ENCODE measurements at regions not wholly inside any gene's neighbourhood (a gene's known extent, or its start where the extent isn't known, plus 50 kb on each side); places are given as distances from the start of the nearest gene placed in this dataset.

DNA sequence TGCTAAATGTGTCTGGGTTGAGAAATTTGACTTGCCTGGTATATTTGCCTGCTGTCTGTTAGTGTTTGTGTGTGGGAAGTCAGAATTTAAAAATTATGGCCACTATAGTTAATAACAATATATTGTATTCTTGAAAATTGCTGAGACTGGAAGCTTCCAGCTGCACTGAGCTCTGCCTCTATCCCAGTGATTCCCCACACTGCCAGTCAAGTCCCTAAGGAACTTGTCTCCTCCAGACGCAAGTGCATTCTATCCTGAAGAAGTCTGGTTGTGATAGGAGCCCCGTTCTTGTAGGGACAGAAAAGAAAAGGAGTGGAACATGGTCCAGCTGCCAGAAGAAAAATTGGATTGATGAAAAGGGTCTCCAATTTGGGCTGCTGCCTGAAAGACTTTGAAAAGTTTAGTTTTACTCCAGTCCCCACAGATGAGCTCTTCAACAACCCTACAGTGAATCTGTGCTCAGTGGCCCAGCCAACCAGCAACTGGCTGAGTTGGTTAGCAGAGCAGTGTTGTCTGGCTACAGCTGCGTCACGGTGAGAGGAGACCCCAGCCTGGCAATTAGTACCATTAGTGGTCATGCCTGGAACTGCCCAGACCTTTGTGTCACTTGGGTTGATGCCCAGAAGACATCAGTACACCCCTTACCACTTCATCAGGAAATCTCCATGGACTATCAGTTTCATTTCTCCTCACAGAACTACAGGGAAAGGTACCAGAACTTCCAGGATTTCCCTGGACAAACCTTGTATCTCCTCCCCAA, 183.1 kb upstream of the MCHR2 start:
- DNase-seq, result no peak

DNA sequence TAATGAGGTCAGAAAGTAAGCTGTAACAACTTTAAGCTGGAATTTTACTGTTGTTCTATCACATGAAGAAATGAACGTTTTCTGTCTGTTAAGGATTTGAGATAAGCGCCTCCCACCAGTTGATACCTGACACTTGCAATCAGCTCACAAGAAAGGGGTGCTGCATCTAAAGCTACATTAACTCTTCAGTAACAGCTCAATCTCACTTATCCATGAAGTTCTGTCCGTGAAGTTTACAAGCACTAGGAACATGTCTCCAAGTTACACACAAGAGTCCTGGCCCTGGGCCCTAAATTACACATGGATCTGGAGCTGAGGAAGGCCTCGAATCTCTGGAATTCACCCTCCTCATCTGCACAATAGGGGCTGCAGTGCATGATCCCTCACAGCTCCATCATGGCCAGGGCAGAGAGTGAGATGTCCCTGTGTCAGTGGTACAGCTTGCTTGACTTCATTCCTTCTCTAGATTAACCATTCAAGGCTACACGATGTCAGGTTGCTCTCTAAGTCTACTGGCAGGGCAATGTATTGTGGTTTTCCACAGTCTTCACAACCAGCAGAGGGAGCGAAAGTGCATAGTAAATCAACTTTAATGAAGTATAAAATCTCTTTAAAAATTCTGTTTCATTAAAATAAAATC, 182.4 kb upstream of the MCHR2 start:
- peak; percentile 29 for DNase-seq

- DNase-seq, result no peak
Observed at GRCh38 chr6:100175814-100176310, 181.8 kb upstream of the MCHR2 start.

GRCh38 chr6:100173211-100173610, 179.2 kb upstream of the MCHR2 start:
- DNase-seq, result no peak

DNA sequence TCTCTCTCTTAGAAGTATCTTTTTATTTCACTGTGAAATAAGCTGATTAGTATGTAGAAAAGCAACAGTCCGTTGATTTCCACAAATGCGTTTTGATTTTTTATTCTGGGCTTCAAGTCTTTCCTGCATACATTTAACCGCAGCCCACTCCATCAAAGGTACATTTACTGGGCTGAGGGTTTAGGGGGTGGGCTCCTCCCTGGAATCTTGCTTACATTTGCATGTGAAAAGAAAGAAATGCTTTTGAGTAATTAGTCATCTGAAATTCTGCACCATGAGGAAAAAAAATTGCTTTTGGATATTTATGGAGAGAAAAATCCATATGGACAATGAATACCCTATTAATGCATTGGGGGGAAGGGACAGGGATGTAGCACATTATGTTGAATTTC, 178.3 kb upstream of the MCHR2 start:
- no peak for DNase-seq

- peak; percentile 47 for DNase-seq
Observed at GRCh38 chr6:100171533-100172321, 177.7 kb upstream of the MCHR2 start.

DNA sequence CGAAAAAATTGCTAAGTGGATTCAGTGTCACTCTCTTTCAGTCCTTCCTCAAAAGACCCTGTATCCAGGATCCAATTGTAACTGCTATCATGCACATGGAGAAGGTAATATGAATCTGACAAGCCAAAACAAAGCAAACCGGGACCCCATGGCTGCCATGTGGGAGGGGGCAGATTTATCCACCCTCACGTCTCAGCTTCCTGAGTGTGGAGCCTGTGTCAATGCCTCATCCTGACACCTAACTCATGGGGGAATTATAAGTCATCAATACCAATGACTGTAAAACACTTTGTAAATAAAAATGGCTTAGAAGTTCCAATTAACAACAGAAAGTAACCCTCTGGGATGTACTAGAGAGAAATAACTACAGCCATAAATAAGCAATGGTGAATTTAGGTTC, 174.1 kb upstream of the MCHR2 start:
- DNase-seq, result no peak

- DNase-seq, result no peak
Observed at GRCh38 chr6:100167585-100167984, 173.6 kb upstream of the MCHR2 start.

GRCh38 chr6:100166956-100167355, 172.9 kb upstream of the MCHR2 start:
- DNase-seq, result no peak

- no peak for DNase-seq
Observed at GRCh38 chr6:100165442-100165841, 171.4 kb upstream of the MCHR2 start.

- DNase-seq, result no peak
Observed at GRCh38 chr6:100163035-100163434, 169.0 kb upstream of the MCHR2 start.

- DNase-seq, result no peak
Observed at GRCh38 chr6:100161782-100162365, 167.9 kb upstream of the MCHR2 start.

DNA sequence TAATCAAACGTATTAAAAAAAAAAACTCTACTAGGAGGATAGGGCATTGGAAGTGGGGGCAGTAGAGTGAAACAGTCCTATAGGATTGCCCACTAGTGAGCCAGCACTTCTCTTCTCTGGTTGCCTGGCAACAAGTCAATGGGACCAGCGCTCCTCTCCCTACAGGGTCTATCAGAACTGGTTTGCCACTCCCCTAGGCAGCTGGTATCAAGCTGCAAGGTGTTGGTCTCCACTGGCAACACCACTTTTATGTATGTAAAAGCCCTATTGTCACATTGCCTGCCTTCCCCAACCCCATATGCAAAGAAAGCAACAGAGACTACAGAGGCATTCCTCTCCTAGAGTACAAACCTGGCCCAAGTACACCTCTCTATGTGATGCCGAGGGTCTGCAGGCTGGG, 166.9 kb upstream of the MCHR2 start:
- DNase-seq, result no peak

GRCh38 chr6:100155141-100155540, 161.1 kb upstream of the MCHR2 start:
- DNase-seq, result no peak

GRCh38 chr6:100153636-100154275, 159.7 kb upstream of the MCHR2 start:
- no peak for DNase-seq

DNA sequence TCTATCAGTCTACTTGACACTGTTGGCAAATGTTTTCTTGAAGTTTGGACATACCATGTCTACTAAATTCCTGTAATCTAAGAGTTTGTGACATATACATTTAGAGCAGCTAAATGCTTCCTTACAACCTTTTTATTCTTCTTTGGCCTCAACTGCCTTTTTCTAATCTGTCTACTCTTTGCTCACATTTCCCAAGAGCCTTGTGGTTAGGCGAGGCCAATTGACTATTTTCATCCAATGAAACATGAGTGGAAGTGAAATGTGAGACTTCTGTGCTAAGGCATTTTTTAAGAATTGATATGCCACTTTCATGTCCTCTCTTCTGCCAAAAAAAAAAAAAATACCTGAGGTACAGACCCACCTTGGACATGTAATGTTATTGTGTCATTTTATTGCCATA, 158.2 kb upstream of the MCHR2 start:
- DNase-seq, result no peak

GRCh38 chr6:100144991-100145390, 151.0 kb upstream of the MCHR2 start:
- DNase-seq, result no peak

GRCh38 chr6:100138346-100139022, 144.5 kb upstream of the MCHR2 start:
- no peak for DNase-seq

DNA sequence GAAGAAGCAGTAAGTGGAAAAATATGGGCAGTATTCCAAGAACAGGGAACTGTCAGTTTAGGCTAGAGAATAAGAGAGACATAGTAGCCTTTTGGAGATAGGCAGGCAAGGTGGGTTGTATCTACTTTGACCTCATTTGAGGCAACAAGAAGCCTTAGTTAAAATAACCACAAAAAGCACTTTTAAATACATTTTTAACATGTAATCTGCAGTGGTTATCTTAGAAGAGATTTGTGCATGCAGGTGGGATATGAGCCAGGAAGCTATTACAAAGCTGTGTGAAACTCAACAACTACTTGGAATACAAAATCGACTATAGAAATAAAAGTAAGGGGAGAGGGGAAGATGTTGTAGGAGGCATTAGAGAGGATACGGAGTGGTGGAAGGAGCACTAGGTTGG, 143.7 kb upstream of the MCHR2 start:
- DNase-seq, result no peak

DNA sequence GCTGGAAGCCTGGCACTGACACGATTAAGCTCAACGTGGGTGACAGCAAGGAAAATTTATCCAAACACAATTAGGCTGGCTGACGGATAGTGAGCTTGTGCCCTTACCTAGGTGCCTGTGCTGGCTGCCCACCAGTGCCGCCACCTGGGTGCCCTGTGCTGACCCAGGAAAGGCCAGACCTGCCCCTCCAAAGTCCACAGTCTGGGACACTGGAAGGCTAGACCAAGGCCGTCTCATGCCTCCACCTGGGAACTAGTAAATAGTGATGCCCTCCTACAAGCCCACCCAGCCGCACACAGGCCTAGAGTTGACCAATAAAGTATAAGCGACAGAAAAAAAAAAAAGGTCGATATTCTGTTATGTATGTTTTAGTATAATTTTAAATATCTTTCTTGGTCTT, 142.6 kb upstream of the MCHR2 start:
- no peak for DNase-seq

DNA sequence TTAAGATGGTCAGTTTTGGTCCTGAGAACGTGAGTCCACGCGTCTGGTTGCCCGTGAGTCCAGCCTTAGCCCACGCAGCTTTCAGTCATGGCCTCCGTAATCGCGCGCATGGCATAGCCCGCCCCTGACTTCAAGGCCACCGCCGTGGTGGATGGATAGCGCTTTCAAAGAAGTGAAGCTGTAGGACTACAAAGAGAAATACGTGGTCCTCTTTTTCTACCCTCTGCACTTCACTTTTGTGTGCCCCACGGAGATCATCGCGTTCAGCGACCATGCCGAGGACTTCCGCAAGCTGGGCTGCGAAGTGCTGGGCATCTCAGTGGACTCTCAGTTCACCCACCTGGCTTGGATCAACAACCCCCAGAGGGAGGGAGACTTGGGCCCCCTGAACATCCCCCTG, 142.0 kb upstream of the MCHR2 start:
- no peak for DNase-seq

GRCh38 chr6:100134703-100135102, 140.7 kb upstream of the MCHR2 start:
- DNase-seq, result no peak

Data from GDM1 (cell line).